Kidney epithelial cell (primary cell): ENCODE measurements at regions not wholly inside any gene's neighbourhood (a gene's known extent, or its start where the extent isn't known, plus 50 kb on each side); places are given as distances from the start of the nearest gene placed in this dataset.

ENCODE experiments used
- DNase-seq: peaks from one replicate; pipeline ENCODE4 v3.0.0-alpha.2; 2010; ENCODE audit warnings: low read depth
- H3K27me3 ChIP-seq: 2 replicates; pipeline ENCODE4 v1.6.0; 2011; ENCODE audit warnings: low read length; ENCODE audit not compliant: control insufficient read depth, insufficient read depth
- H3K36me3 ChIP-seq: 2 replicates; pipeline ENCODE4 v1.5.1; 2011; ENCODE audit warnings: low read length; ENCODE audit not compliant: control insufficient read depth, insufficient read depth
- H3K4me3 ChIP-seq: 2 replicates; pipeline ENCODE4 v1.5.1; 2011; ENCODE audit warnings: low read depth, mild to moderate bottlenecking, control low read depth, low read length
- CTCF ChIP-seq: IDR thresholded peaks from 2 replicates; pipeline ENCODE4 v1.5.1; 2011; ENCODE audit warnings: mild to moderate bottlenecking, moderate library complexity, low read length, control low read depth, inconsistent platforms; ENCODE audit not compliant: insufficient read depth, poor library complexity, severe bottlenecking

GRCh38 chr2:129366263-129366662 is 613.2 kb upstream of the RAB6C start:
- no peak for TF ChIP-seq CTCF
- DNase-seq, result no peak
- no peak overlapping the region for H3K4me3 ChIP-seq
- no peaks in the 10 kb centered on the region for H3K36me3 ChIP-seq
- no peaks in the 10 kb centered on the region for H3K27me3 ChIP-seq

- Histone ChIP-seq H3K36me3 (no peaks in the 10 kb centered on the region), H3K4me3 (no peak overlapping the region), H3K27me3 (no peaks in the 10 kb centered on the region)
- TF ChIP-seq CTCF, result no peak
- no peak for DNase-seq
These were observed 612.4 kb upstream of the RAB6C start for GRCh38 chr2:129367107-129367506.

DNA sequence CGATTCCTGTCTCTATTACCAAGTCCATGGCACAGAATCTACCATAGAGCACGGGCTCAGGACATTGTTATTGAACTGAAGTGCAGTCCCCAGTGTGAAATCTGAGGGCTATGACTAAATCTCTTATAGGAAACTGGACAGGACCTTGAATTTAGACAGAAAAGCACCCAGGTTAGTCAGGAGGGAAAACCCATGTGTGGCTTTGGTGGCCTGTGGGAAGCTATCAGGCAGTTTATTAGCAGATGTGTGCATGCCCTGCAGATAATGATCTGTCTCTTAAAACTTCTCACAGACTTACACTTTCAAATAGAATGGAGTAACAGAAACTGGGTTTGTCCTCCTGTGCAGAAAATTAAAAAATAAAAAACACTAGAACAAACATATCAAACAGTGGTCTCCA is 610.0 kb upstream of the RAB6C start:
- TF ChIP-seq CTCF, result no peak
- DNase-seq, result no peak
- H3K4me3 ChIP-seq, result no peak overlapping the region
- H3K27me3 ChIP-seq, result no peaks in the 10 kb centered on the region
- H3K36me3 ChIP-seq, result no peaks in the 10 kb centered on the region

- no peak for DNase-seq
- no peaks in the 10 kb centered on the region for H3K36me3 ChIP-seq
- H3K27me3 ChIP-seq, result no peaks in the 10 kb centered on the region
- H3K4me3 ChIP-seq, result no peak overlapping the region
- no peak for TF ChIP-seq CTCF
These were observed 605.0 kb upstream of the RAB6C start for GRCh38 chr2:129374452-129374851.

GRCh38 chr2:129375632-129376425 is 603.6 kb upstream of the RAB6C start:
- Histone ChIP-seq H3K27me3 (no peaks in the 10 kb centered on the region), H3K36me3 (no peaks in the 10 kb centered on the region), H3K4me3 (no peak overlapping the region)
- no peak for TF ChIP-seq CTCF
- DNase-seq, result no peak
